Gastrocnemius medialis (tissue), 4 donors: ENCODE measurements at regions not wholly inside any gene's neighbourhood (a gene's known extent, or its start where the extent isn't known, plus 50 kb on each side); places are given as distances from the start of the nearest gene placed in this dataset.

ENCODE experiments used
- CTCF ChIP-seq, 5 experiments: fragments of 450-650 bp in 3 of 5; fragments of 200-600 bp in 2 of 5; sonication (generic) in 2 of 5; IDR thresholded peaks in 4 of 5; conservative IDR thresholded peaks in 1 of 5; 1 replicate in 4 of 5; 2 replicates in 1 of 5; pipeline ENCODE4 v1.5.1; 2016 to 2019; ENCODE audit warnings: antibody characterized with exemption in 5 of 5, mild to moderate bottlenecking in 3 of 5, moderate library complexity in 3 of 5
- POLR2A ChIP-seq, 2 donors: fragments of 450-650 bp; IDR thresholded peaks; one replicate each; pipeline ENCODE4 v1.6.1; 2017; ENCODE audit warnings: antibody characterized with exemption in 2 of 2, mild to moderate bottlenecking in 2 of 2, moderate library complexity in 2 of 2

- TF ChIP-seq POLR2A (IDR thresholded peaks at IDR 0.05), result no peak
- no peak for TF ChIP-seq CTCF (IDR thresholded peaks at IDR 0.05 in 4 of 5, conservative IDR thresholded peaks at IDR 0.05 in 1 of 5)
These were observed 170.5 kb downstream of the NAA11 start for GRCh38 chr4:79155336-79155735.
